ENCODE measurements at regions not wholly inside any gene's neighbourhood (a gene's known extent, or its start where the extent isn't known, plus 50 kb on each side); places are given as distances from the start of the nearest gene placed in this dataset.
"Not testable (repeated sequence)": the region's sequence is repeated elsewhere in the genome, so short reads cannot be mapped to it uniquely, and the experiment has no call there.

- POLR2A ChIA-PET; in situ Hi-C loops (cut with MboI); H3K9me3 ChIP-seq (replicated peaks; ENCODE audit: control insufficient read depth, insufficient read depth, low read length); H4K20me1 ChIP-seq (ENCODE audit: control insufficient read depth, insufficient read depth); H3K27ac ChIP-seq (ENCODE audit: control insufficient read depth, insufficient read depth); intact Hi-C loops (cut with micrococcal nuclease; ENCODE audit: unreplicated experiment); SMC1A ChIA-PET (ENCODE audit: uncharacterized antibody, unreplicated experiment); H3K9ac ChIP-seq (ENCODE audit: control insufficient read depth, insufficient read depth, low read length); BruUV-seq (replicated peaks); FAIRE-seq; CTCF ChIA-PET; H3K4me3 ChIP-seq; H3K4me1 ChIP-seq (ENCODE audit: control insufficient read depth, insufficient read depth, low read length); H3K79me2 ChIP-seq (ENCODE audit: control insufficient read depth, insufficient read depth, low read length); RAD21 ChIA-PET (ENCODE audit: unreplicated experiment); H3K36me3 ChIP-seq (ENCODE audit: control insufficient read depth in 2 of 2, insufficient read depth in 2 of 2, low read length in 1 of 2); H3K4me2 ChIP-seq (ENCODE audit: control insufficient read depth, insufficient read depth); H3K27me3 ChIP-seq (replicated peaks in 1 of 2; ENCODE audit: control insufficient read depth in 2 of 2, insufficient read depth in 2 of 2, low read length in 1 of 2); H2AFZ ChIP-seq (ENCODE audit: control insufficient read depth, low read depth, low read length): not testable (repeated sequence)
- ATAC-seq (peak; percentile 20; the same call in 2 of the 3 replicates), DNase-seq (ENCODE audit: low read depth, low spot score) (peak; percentile 13)
- WGBS (ENCODE audit: insufficient coverage, insufficient replicate concordance, low lambda C conversion rate, missing lambda C conversion rate), result 30% methylated on average over 1 of the region's 1 CpG
These were observed 554.0 kb downstream of the RPIA start for GRCh38 chr2:89245478-89245877.

- SMC1A ChIA-PET (ENCODE audit: uncharacterized antibody, unreplicated experiment); BruUV-seq (replicated peaks); CTCF ChIA-PET; intact Hi-C loops (cut with micrococcal nuclease; ENCODE audit: unreplicated experiment); H3K4me1 ChIP-seq (ENCODE audit: control insufficient read depth, insufficient read depth, low read length); H3K4me2 ChIP-seq (ENCODE audit: control insufficient read depth, insufficient read depth); H3K36me3 ChIP-seq (ENCODE audit: control insufficient read depth in 2 of 2, insufficient read depth in 2 of 2, low read length in 1 of 2); RAD21 ChIA-PET (ENCODE audit: unreplicated experiment); H3K4me3 ChIP-seq; H3K27ac ChIP-seq (ENCODE audit: control insufficient read depth, insufficient read depth); FAIRE-seq; H3K9me3 ChIP-seq (replicated peaks; ENCODE audit: control insufficient read depth, insufficient read depth, low read length); H3K79me2 ChIP-seq (ENCODE audit: control insufficient read depth, insufficient read depth, low read length); H2AFZ ChIP-seq (ENCODE audit: control insufficient read depth, low read depth, low read length); DNase-seq (ENCODE audit: low read depth, low spot score); H3K9ac ChIP-seq (ENCODE audit: control insufficient read depth, insufficient read depth, low read length); ATAC-seq; POLR2A ChIA-PET; H3K27me3 ChIP-seq (replicated peaks in 1 of 2; ENCODE audit: control insufficient read depth in 2 of 2, insufficient read depth in 2 of 2, low read length in 1 of 2); H4K20me1 ChIP-seq (ENCODE audit: control insufficient read depth, insufficient read depth); in situ Hi-C loops (cut with MboI): not testable (repeated sequence)
- WGBS (ENCODE audit: insufficient coverage, insufficient replicate concordance, low lambda C conversion rate, missing lambda C conversion rate), result 21% methylated on average over 3 of the region's 4 CpGs
These were observed 554.6 kb downstream of the RPIA start for GRCh38 chr2:89246027-89246426.

GRCh38 chr2:89246620-89247019, 555.1 kb downstream of the RPIA start:
- BruUV-seq (replicated peaks); H3K4me3 ChIP-seq; H3K4me2 ChIP-seq (ENCODE audit: control insufficient read depth, insufficient read depth); H3K4me1 ChIP-seq (ENCODE audit: control insufficient read depth, insufficient read depth, low read length); H3K79me2 ChIP-seq (ENCODE audit: control insufficient read depth, insufficient read depth, low read length); H3K9me3 ChIP-seq (replicated peaks; ENCODE audit: control insufficient read depth, insufficient read depth, low read length); ATAC-seq; H4K20me1 ChIP-seq (ENCODE audit: control insufficient read depth, insufficient read depth); DNase-seq (ENCODE audit: low read depth, low spot score); H3K36me3 ChIP-seq (ENCODE audit: control insufficient read depth in 2 of 2, insufficient read depth in 2 of 2, low read length in 1 of 2); H3K27ac ChIP-seq (ENCODE audit: control insufficient read depth, insufficient read depth); H2AFZ ChIP-seq (ENCODE audit: control insufficient read depth, low read depth, low read length); CTCF ChIA-PET; intact Hi-C loops (cut with micrococcal nuclease; ENCODE audit: unreplicated experiment); in situ Hi-C loops (cut with MboI); H3K27me3 ChIP-seq (replicated peaks in 1 of 2; ENCODE audit: control insufficient read depth in 2 of 2, insufficient read depth in 2 of 2, low read length in 1 of 2); FAIRE-seq; H3K9ac ChIP-seq (ENCODE audit: control insufficient read depth, insufficient read depth, low read length); SMC1A ChIA-PET (ENCODE audit: uncharacterized antibody, unreplicated experiment); RAD21 ChIA-PET (ENCODE audit: unreplicated experiment); POLR2A ChIA-PET: not testable (repeated sequence)
- 50% methylated on average over 2 of the region's 2 CpGs for WGBS (ENCODE audit: insufficient coverage, insufficient replicate concordance, low lambda C conversion rate, missing lambda C conversion rate)

- DNase-seq (ENCODE audit: low read depth, low spot score); H3K27me3 ChIP-seq (replicated peaks in 1 of 2; ENCODE audit: control insufficient read depth in 2 of 2, insufficient read depth in 2 of 2, low read length in 1 of 2); in situ Hi-C loops (cut with MboI); H3K9ac ChIP-seq (ENCODE audit: control insufficient read depth, insufficient read depth, low read length); CTCF ChIA-PET; ATAC-seq; H3K4me1 ChIP-seq (ENCODE audit: control insufficient read depth, insufficient read depth, low read length); H3K27ac ChIP-seq (ENCODE audit: control insufficient read depth, insufficient read depth); H3K36me3 ChIP-seq (ENCODE audit: control insufficient read depth in 2 of 2, insufficient read depth in 2 of 2, low read length in 1 of 2); H4K20me1 ChIP-seq (ENCODE audit: control insufficient read depth, insufficient read depth); BruUV-seq (replicated peaks); FAIRE-seq; H3K9me3 ChIP-seq (replicated peaks; ENCODE audit: control insufficient read depth, insufficient read depth, low read length); H3K4me3 ChIP-seq; H3K79me2 ChIP-seq (ENCODE audit: control insufficient read depth, insufficient read depth, low read length); H2AFZ ChIP-seq (ENCODE audit: control insufficient read depth, low read depth, low read length); SMC1A ChIA-PET (ENCODE audit: uncharacterized antibody, unreplicated experiment); H3K4me2 ChIP-seq (ENCODE audit: control insufficient read depth, insufficient read depth); POLR2A ChIA-PET; intact Hi-C loops (cut with micrococcal nuclease; ENCODE audit: unreplicated experiment); RAD21 ChIA-PET (ENCODE audit: unreplicated experiment): not testable (repeated sequence)
- WGBS (ENCODE audit: insufficient coverage, insufficient replicate concordance, low lambda C conversion rate, missing lambda C conversion rate), result 40% methylated on average over 2 of the region's 3 CpGs
These were observed 563.5 kb downstream of the RPIA start for GRCh38 chr2:89255013-89255412.
